Uterus (tissue), 2 donors: ENCODE measurements at regions not wholly inside any gene's neighbourhood (a gene's known extent, or its start where the extent isn't known, plus 50 kb on each side); places are given as distances from the start of the nearest gene placed in this dataset.

ENCODE experiments used
- POLR2A ChIP-seq, 2 donors: fragments of 450-650 bp; IDR thresholded peaks; one replicate each; pipeline ENCODE4 v1.6.1; 2016; ENCODE audit warnings: antibody characterized with exemption in 2 of 2, mild to moderate bottlenecking in 1 of 2, moderate library complexity in 1 of 2
- TF ChIP-seq, protein P1 (sequence below), 4 experiments: fragments of 200-600 bp in 2 of 4; fragments of 450-650 bp in 2 of 4; sonication (generic) in 2 of 4; IDR thresholded peaks; one replicate each; pipeline ENCODE4 v1.5.1; 2016 to 2019; ENCODE audit warnings: antibody characterized with exemption in 4 of 4, mild to moderate bottlenecking in 2 of 4, moderate library complexity in 1 of 4

DNA sequence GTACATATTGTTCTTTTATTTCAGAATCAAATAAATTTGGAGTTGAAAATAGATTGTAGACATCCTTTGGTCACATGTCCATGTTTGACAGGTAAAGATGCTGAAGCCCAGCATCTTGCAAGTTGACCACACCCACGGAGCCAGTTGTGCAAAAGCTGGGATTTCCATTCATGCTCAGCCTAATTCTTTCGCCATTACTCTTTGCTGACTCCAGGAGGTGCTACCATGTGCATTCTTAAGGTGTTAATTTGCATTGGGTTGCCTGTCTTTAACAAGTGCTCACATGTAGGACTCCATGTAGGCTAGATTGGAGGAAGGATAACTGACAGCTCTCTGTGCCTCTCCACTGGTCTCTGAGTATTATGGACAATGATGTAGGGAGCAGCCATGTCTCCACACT is 660.7 kb downstream of the LMO4 start:
- TF ChIP-seq, protein P1, sequence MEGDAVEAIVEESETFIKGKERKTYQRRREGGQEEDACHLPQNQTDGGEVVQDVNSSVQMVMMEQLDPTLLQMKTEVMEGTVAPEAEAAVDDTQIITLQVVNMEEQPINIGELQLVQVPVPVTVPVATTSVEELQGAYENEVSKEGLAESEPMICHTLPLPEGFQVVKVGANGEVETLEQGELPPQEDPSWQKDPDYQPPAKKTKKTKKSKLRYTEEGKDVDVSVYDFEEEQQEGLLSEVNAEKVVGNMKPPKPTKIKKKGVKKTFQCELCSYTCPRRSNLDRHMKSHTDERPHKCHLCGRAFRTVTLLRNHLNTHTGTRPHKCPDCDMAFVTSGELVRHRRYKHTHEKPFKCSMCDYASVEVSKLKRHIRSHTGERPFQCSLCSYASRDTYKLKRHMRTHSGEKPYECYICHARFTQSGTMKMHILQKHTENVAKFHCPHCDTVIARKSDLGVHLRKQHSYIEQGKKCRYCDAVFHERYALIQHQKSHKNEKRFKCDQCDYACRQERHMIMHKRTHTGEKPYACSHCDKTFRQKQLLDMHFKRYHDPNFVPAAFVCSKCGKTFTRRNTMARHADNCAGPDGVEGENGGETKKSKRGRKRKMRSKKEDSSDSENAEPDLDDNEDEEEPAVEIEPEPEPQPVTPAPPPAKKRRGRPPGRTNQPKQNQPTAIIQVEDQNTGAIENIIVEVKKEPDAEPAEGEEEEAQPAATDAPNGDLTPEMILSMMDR (IDR thresholded peaks at IDR 0.05) = no peak
- no peak for TF ChIP-seq POLR2A (IDR thresholded peaks at IDR 0.05)
